Naive B cell (primary cell): ENCODE measurements at regions not wholly inside any gene's neighbourhood (a gene's known extent, or its start where the extent isn't known, plus 50 kb on each side); places are given as distances from the start of the nearest gene placed in this dataset.

Source experiments
- ATAC-seq, 2 donors: fragments of 150-1000 bp; cut with Tn5 transposase; 2 replicates each; pipeline ENCODE4 v1.10.0; 2021; ENCODE audit warnings: low read depth in 2 of 2, mild to moderate bottlenecking in 2 of 2, moderate library complexity in 2 of 2
- DNase-seq: peaks from one replicate; pipeline ENCODE4 v3.0.0; 2022
- H3K27ac Mint-ChIP-seq, 6 donors: one replicate each; pipeline ENCODE4 v1.8.0; 2020 to 2022; ENCODE audit warnings: mild to moderate bottlenecking in 6 of 6, mixed read lengths in 6 of 6, moderate library complexity in 5 of 6, inconsistent platforms in 2 of 6
- H3K27me3 Mint-ChIP-seq, 3 donors: one replicate each; pipeline ENCODE4 v1.8.0; 2021 to 2022; ENCODE audit warnings: mixed read lengths in 3 of 3, mild to moderate bottlenecking in 1 of 3
- H3K36me3 Mint-ChIP-seq, 2 donors: one replicate each; pipeline ENCODE4 v1.8.0; 2020 to 2022; ENCODE audit warnings: mixed read lengths in 2 of 2, inconsistent platforms in 1 of 2, mild to moderate bottlenecking in 1 of 2
- H3K4me1 Mint-ChIP-seq, 3 donors: one replicate each; pipeline ENCODE4 v1.8.0; 2020 to 2022; ENCODE audit warnings: mixed read lengths in 3 of 3, inconsistent platforms in 1 of 3, mild to moderate bottlenecking in 1 of 3, moderate library complexity in 1 of 3
- H3K4me3 Mint-ChIP-seq, 8 donors: one replicate each; pipeline ENCODE4 v1.8.0; 2020 to 2022; ENCODE audit warnings: mild to moderate bottlenecking in 8 of 8, mixed read lengths in 8 of 8, moderate library complexity in 8 of 8, inconsistent platforms in 2 of 8
- H3K9me3 Mint-ChIP-seq, 7 donors: one replicate each; pipeline ENCODE4 v1.8.0; 2020 to 2022; ENCODE audit warnings: mixed read lengths in 7 of 7, mild to moderate bottlenecking in 5 of 7, inconsistent platforms in 2 of 7, moderate library complexity in 1 of 7

GRCh38 chr9:84424931-84425330, 84.4 kb upstream of the SLC28A3 start:
- peaks cover 0 to 7% of the 10 kb centered on the region in 2 donors for H3K36me3 Mint-ChIP-seq
- ATAC-seq (no peak), DNase-seq (no peak)
- no peak overlapping the region for H3K4me3 Mint-ChIP-seq
- peaks cover 0 to 1% (median 0%) of the 10 kb centered on the region in 3 donors for H3K27me3 Mint-ChIP-seq
- H3K9me3 Mint-ChIP-seq, result peaks cover 4 to 21% (median 14%) of the 10 kb centered on the region in 7 donors
- H3K27ac Mint-ChIP-seq, result no peak overlapping the region
- no peaks in the 10 kb centered on the region for H3K4me1 Mint-ChIP-seq

- no peak overlapping the region for H3K27ac Mint-ChIP-seq
- no peak for ATAC-seq
- no peaks in the 10 kb centered on the region for H3K36me3 Mint-ChIP-seq
- DNase-seq, result no peak
- no peaks in the 10 kb centered on the region for H3K4me1 Mint-ChIP-seq
- no peak overlapping the region for H3K4me3 Mint-ChIP-seq
- H3K27me3 Mint-ChIP-seq, result peaks cover 0 to 4% (median 0%) of the 10 kb centered on the region in 3 donors
- H3K9me3 Mint-ChIP-seq, result peaks cover 0 to 9% (median 1%) of the 10 kb centered on the region in 7 donors
Measured at GRCh38 chr9:84432746-84433145, 92.2 kb upstream of the SLC28A3 start.

DNA sequence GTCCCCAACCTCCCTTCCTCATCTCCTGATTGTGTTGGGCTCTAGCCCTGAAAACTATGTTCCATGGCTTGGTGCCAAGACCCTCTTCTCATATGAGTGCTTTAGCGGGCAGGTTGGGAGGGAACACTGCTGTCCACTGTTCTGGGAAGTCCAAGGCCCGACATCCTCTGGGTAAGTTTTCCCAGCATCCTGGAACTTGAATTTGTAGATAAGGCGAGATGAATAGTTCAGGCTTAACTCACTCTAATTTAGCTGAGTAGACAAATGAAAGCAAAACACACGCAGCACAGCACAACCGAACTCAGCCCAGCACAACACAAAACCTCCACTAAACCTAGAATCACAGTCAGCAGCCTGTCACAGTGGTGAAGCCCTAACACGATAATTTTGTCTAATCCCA, 95.3 kb upstream of the SLC28A3 start:
- H3K4me1 Mint-ChIP-seq, result no peaks in the 10 kb centered on the region
- no peak for DNase-seq
- H3K27me3 Mint-ChIP-seq, result peaks cover 0 to 4% (median 0%) of the 10 kb centered on the region in 3 donors
- H3K4me3 Mint-ChIP-seq, result peak overlapping the region in 1 of 8 donors; percentile 44
- peaks cover 0 to 9% (median 3%) of the 10 kb centered on the region in 7 donors for H3K9me3 Mint-ChIP-seq
- ATAC-seq, result no peak
- peak overlapping the region in 1 of 6 donors; percentile 60 for H3K27ac Mint-ChIP-seq
- no peaks in the 10 kb centered on the region for H3K36me3 Mint-ChIP-seq

GRCh38 chr9:84436386-84437109, 96.0 kb upstream of the SLC28A3 start:
- Mint-ChIP-seq H3K27me3 (peaks cover 0 to 4% (median 0%) of the 10 kb centered on the region in 3 donors), H3K36me3 (no peaks in the 10 kb centered on the region), H3K4me3 (no peak overlapping the region), H3K9me3 (peaks cover 0 to 9% (median 3%) of the 10 kb centered on the region in 7 donors), H3K27ac (no peak overlapping the region), H3K4me1 (no peaks in the 10 kb centered on the region)
- ATAC-seq, result no peak
- no peak for DNase-seq

- no peak overlapping the region for H3K4me3 Mint-ChIP-seq
- H3K27ac Mint-ChIP-seq, result no peak overlapping the region
- H3K4me1 Mint-ChIP-seq, result no peaks in the 10 kb centered on the region
- H3K9me3 Mint-ChIP-seq, result peaks cover 0 to 9% (median 3%) of the 10 kb centered on the region in 7 donors
- DNase-seq (no peak), ATAC-seq (no peak)
- H3K27me3 Mint-ChIP-seq, result peaks cover 0 to 4% (median 0%) of the 10 kb centered on the region in 3 donors
- no peaks in the 10 kb centered on the region for H3K36me3 Mint-ChIP-seq
Measured at GRCh38 chr9:84438391-84438790, 97.8 kb upstream of the SLC28A3 start.

GRCh38 chr9:84439250-84439649, 98.7 kb upstream of the SLC28A3 start:
- Mint-ChIP-seq H3K36me3 (no peaks in the 10 kb centered on the region), H3K9me3 (peaks cover 0 to 9% (median 3%) of the 10 kb centered on the region in 7 donors), H3K27ac (no peak overlapping the region), H3K27me3 (peaks cover 0 to 5% (median under 1%) of the 10 kb centered on the region in 3 donors), H3K4me1 (no peaks in the 10 kb centered on the region), H3K4me3 (no peak overlapping the region)
- DNase-seq (no peak), ATAC-seq (no peak)

- Mint-ChIP-seq H3K36me3 (no peaks in the 10 kb centered on the region), H3K27ac (no peak overlapping the region), H3K4me3 (no peak overlapping the region), H3K9me3 (peaks cover 0 to 3% (median 0%) of the 10 kb centered on the region in 7 donors), H3K27me3 (peaks cover 0 to 6% (median 6%) of the 10 kb centered on the region in 3 donors), H3K4me1 (no peaks in the 10 kb centered on the region)
- DNase-seq (no peak), ATAC-seq (no peak)
Measured at GRCh38 chr9:84442712-84443111, 102.2 kb upstream of the SLC28A3 start.

DNA sequence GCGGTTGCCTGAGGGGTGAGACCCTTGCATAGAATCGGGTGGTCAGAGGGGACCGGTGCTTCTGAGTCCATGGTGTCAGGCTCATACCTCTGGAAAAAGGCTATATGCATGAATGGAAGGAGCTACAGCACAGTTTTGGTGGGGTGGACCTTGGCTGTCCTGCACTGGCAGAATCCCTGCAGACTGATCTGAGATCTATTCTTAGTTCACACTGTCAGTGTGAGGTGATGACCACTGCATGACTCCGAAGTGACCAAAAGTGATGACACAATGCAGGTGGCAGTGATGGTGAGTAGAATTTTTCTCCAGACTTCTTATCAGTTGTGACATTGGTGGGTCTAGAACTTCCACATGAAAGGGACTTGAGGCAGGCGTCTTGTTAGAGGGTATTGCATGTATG, 105.2 kb upstream of the SLC28A3 start:
- H3K27ac Mint-ChIP-seq, result no peak overlapping the region
- H3K4me3 Mint-ChIP-seq, result no peak overlapping the region
- no peak for DNase-seq
- H3K27me3 Mint-ChIP-seq, result peaks cover 0 to 6% (median 6%) of the 10 kb centered on the region in 3 donors
- peaks cover 0 to 2% (median 0%) of the 10 kb centered on the region in 7 donors for H3K9me3 Mint-ChIP-seq
- no peak for ATAC-seq
- no peaks in the 10 kb centered on the region for H3K4me1 Mint-ChIP-seq
- H3K36me3 Mint-ChIP-seq, result no peaks in the 10 kb centered on the region

GRCh38 chr9:84447305-84447704, 106.7 kb upstream of the SLC28A3 start:
- no peaks in the 10 kb centered on the region for H3K4me1 Mint-ChIP-seq
- no peak overlapping the region for H3K27ac Mint-ChIP-seq
- H3K4me3 Mint-ChIP-seq, result no peak overlapping the region
- DNase-seq, result no peak
- ATAC-seq, result no peak
- H3K9me3 Mint-ChIP-seq, result peaks cover 0 to 3% (median 2%) of the 10 kb centered on the region in 7 donors
- H3K36me3 Mint-ChIP-seq, result no peaks in the 10 kb centered on the region
- peaks cover 0 to 6% (median 6%) of the 10 kb centered on the region in 3 donors for H3K27me3 Mint-ChIP-seq

DNA sequence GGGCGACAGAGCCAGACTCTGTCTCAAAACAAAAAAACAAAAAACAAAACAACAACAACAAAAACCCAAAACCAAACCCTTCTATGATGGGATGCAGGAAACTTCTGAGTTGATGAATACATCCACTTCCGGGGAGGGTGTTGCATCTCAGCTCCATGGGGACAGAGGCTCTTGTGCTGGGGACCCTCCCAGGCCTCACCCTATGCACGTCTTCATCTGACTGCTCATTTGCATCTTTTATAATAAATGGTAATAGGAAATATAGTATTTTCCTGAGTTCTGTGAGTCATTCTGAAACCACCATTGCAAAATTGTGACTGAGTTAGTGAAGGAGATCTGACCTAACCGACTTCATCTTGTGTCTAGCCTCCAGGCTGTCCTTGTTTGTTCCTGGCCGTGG, 109.5 kb upstream of the SLC28A3 start:
- no peaks in the 10 kb centered on the region for H3K4me1 Mint-ChIP-seq
- peaks cover 0 to 5% (median 0%) of the 10 kb centered on the region in 3 donors for H3K27me3 Mint-ChIP-seq
- ATAC-seq, result no peak
- no peak overlapping the region for H3K27ac Mint-ChIP-seq
- DNase-seq, result no peak
- H3K36me3 Mint-ChIP-seq, result no peaks in the 10 kb centered on the region
- H3K9me3 Mint-ChIP-seq, result peaks cover 0 to 5% (median 0%) of the 10 kb centered on the region in 7 donors
- no peak overlapping the region for H3K4me3 Mint-ChIP-seq

- ATAC-seq, result no peak
Measured at GRCh38 chr9:84456527-84456926, 116.0 kb upstream of the SLC28A3 start.

DNA sequence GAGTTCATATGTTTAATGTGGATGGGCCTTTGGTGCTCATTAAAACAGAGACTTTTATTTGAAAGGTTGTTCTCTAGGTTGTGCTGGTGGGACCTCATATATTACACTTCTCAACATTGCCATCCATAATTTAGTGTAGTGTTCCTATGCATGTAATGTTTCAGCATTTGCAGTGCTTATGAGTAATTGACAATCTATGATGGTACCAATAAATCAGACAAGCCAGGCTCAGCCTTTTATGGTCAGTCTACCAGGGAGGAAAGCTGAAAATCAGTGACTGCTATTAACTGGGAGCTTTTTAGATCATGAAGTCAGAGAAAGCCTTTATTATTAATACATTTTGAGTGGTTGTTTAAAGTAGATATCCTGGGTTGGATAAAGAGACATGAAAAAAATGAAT, 120.1 kb upstream of the SLC28A3 start:
- H3K27me3 Mint-ChIP-seq, result no peaks in the 10 kb centered on the region
- ATAC-seq (no peak), DNase-seq (no peak)
- H3K9me3 Mint-ChIP-seq, result peaks cover 0 to 19% (median 10%) of the 10 kb centered on the region in 7 donors
- no peaks in the 10 kb centered on the region for H3K4me1 Mint-ChIP-seq
- no peaks in the 10 kb centered on the region for H3K36me3 Mint-ChIP-seq
- H3K27ac Mint-ChIP-seq, result no peak overlapping the region
- no peak overlapping the region for H3K4me3 Mint-ChIP-seq

More at GRCh38 chr9:84456527-84456926, 116.0 kb upstream of the SLC28A3 start:
- no peaks in the 10 kb centered on the region for H3K4me1 Mint-ChIP-seq
- DNase-seq, result no peak
- H3K9me3 Mint-ChIP-seq, result peaks cover 2 to 19% (median 13%) of the 10 kb centered on the region in 7 donors
- no peaks in the 10 kb centered on the region for H3K36me3 Mint-ChIP-seq
- H3K4me3 Mint-ChIP-seq, result no peak overlapping the region
- H3K27ac Mint-ChIP-seq, result no peak overlapping the region
- H3K27me3 Mint-ChIP-seq, result peaks cover 0 to 5% (median 5%) of the 10 kb centered on the region in 3 donors

GRCh38 chr9:84463272-84463671, 122.7 kb upstream of the SLC28A3 start:
- no peaks in the 10 kb centered on the region for H3K36me3 Mint-ChIP-seq
- DNase-seq (no peak), ATAC-seq (no peak)
- no peak overlapping the region for H3K27ac Mint-ChIP-seq
- H3K9me3 Mint-ChIP-seq, result peaks cover 0 to 6% (median 4%) of the 10 kb centered on the region in 7 donors
- H3K27me3 Mint-ChIP-seq, result no peaks in the 10 kb centered on the region
- H3K4me1 Mint-ChIP-seq, result no peaks in the 10 kb centered on the region
- H3K4me3 Mint-ChIP-seq, result no peak overlapping the region

DNA sequence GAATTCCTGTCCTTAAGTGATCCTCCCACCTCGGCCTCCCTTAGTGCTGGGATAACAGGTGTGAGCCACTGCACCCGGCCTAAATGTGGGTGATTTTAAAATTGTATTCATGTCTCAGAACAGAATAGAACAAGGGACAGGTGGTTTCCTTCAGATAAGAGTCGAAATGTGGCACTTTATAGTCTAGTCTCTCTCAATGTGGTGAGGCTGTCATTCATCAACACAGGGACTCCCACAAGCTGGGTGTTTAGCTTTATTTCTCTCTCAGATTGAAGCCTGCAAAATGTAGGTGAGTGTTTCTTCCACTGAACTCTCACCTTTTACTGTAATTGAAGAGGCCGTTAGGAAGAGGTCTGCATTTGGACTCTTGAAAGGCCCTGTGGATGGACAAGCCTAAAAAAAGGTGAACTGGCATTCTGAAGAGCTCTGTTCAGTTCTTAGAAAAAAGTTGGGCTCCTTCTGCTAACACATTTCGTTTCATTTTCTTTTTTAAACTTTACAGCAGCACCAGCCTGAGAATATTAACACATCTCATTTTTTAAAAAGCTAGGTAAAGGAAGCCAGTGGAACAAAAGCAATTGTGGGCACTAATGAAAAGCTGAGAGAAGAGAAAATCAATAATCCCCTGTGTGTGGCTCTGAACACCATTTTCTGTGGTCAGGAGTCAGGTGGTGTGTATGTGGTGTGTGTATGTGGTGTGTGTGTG, 126.2 kb upstream of the SLC28A3 start:
- peaks cover 0 to 2% (median 2%) of the 10 kb centered on the region in 7 donors for H3K9me3 Mint-ChIP-seq
- H3K4me3 Mint-ChIP-seq, result no peak overlapping the region
- ATAC-seq (no peak), DNase-seq (no peak)
- H3K4me1 Mint-ChIP-seq, result no peaks in the 10 kb centered on the region
- H3K27ac Mint-ChIP-seq, result no peak overlapping the region
- peaks cover 0 to 7% (median 0%) of the 10 kb centered on the region in 3 donors for H3K27me3 Mint-ChIP-seq
- no peaks in the 10 kb centered on the region for H3K36me3 Mint-ChIP-seq
